Loucy (cell line): ENCODE measurements at regions not wholly inside any gene's neighbourhood (a gene's known extent, or its start where the extent isn't known, plus 50 kb on each side); places are given as distances from the start of the nearest gene placed in this dataset.

Source experiments
- H2AFZ ChIP-seq: fragments of 200-600 bp; sonication (generic); 2 replicates; pipeline ENCODE4 v1.6.0; 2016; ENCODE audit warnings: antibody characterized with exemption, mild to moderate bottlenecking, low read length, moderate library complexity
- H3F3A ChIP-seq: fragments of 200-600 bp; 2 replicates; pipeline ENCODE4 v1.6.0; 2016; ENCODE audit warnings: antibody characterized with exemption, low read depth, mild to moderate bottlenecking
- H3K27me3 ChIP-seq: fragments of 200-600 bp; sonication (generic); 2 replicates; pipeline ENCODE4 v1.6.1; 2014; ENCODE audit warnings: low read length, mild to moderate bottlenecking; ENCODE audit not compliant: insufficient read depth, poor library complexity, severe bottlenecking
- H3K36me3 ChIP-seq: fragments of 200-600 bp; sonication (generic); 2 replicates; pipeline ENCODE4 v1.6.1; 2016; ENCODE audit warnings: low read length; ENCODE audit not compliant: insufficient read depth
- H3K4me1 ChIP-seq: fragments of 200-600 bp; sonication (generic); 2 replicates; pipeline ENCODE4 v1.5.1; 2014; ENCODE audit warnings: low read length, mild to moderate bottlenecking; ENCODE audit not compliant: insufficient read depth, poor library complexity, severe bottlenecking
- H3K4me2 ChIP-seq: fragments of 200-600 bp; sonication (generic); 2 replicates; pipeline ENCODE4 v1.6.0; 2014; ENCODE audit warnings: antibody characterized with exemption, low read length, low read depth, mild to moderate bottlenecking; ENCODE audit not compliant: poor library complexity, severe bottlenecking
- H3K4me3 ChIP-seq: fragments of 200-600 bp; sonication (generic); 2 replicates; pipeline ENCODE4 v1.5.1; 2014; ENCODE audit warnings: low read length, mild to moderate bottlenecking, mixed read lengths; ENCODE audit not compliant: poor library complexity, severe bottlenecking
- H3K79me2 ChIP-seq: fragments of 200-600 bp; sonication (generic); 2 replicates; pipeline ENCODE4 v1.6.1; 2014; ENCODE audit warnings: low read length; ENCODE audit not compliant: insufficient read depth
- H3K9ac ChIP-seq: fragments of 200-600 bp; sonication (generic); 2 replicates; pipeline ENCODE4 v1.6.0; 2014; ENCODE audit warnings: mild to moderate bottlenecking, low read depth, low read length, moderate library complexity; ENCODE audit not compliant: poor library complexity, severe bottlenecking
- H3K9me2 ChIP-seq: fragments of 200-600 bp; sonication (generic); replicated peaks from 2 replicates; pipeline ENCODE4 v1.6.1; 2016; ENCODE audit warnings: low read depth, low read length, mixed read lengths
- H3K9me3 ChIP-seq: fragments of 200-600 bp; sonication (generic); 2 replicates; pipeline ENCODE4 v1.6.1; 2014; ENCODE audit warnings: mild to moderate bottlenecking, antibody characterized with exemption, low read length, low read depth; ENCODE audit not compliant: insufficient read depth
- H4K20me1 ChIP-seq: fragments of 200-600 bp; sonication (generic); 2 replicates; pipeline ENCODE4 v1.6.0; 2014; ENCODE audit warnings: antibody characterized with exemption, low read length, mild to moderate bottlenecking; ENCODE audit not compliant: insufficient read depth, poor library complexity, severe bottlenecking
- CTCF ChIP-seq: fragments of 200-600 bp; sonication (generic); conservative IDR thresholded peaks from 2 replicates; pipeline ENCODE4 v1.5.1; 2014; ENCODE audit warnings: mild to moderate bottlenecking, antibody characterized with exemption, low read length
- EZH2phosphoT487 ChIP-seq: fragments of 200-600 bp; IDR thresholded peaks from 2 replicates; pipeline ENCODE4 v1.6.1; 2018; ENCODE audit warnings: antibody characterized with exemption, mild to moderate bottlenecking, moderate library complexity, borderline replicate concordance

GRCh38 chrX:46169808-46170207 is 375.4 kb downstream of the ZNF674 start:
- Histone ChIP-seq H4K20me1 (no peaks in the 10 kb centered on the region), H3K9me3 (no peaks in the 10 kb centered on the region), H3K4me2 (no peak overlapping the region), H3F3A (no peaks in the 10 kb centered on the region), H2AFZ (no peak overlapping the region), H3K4me1 (peaks cover 3% of the 10 kb centered on the region), H3K79me2 (no peaks in the 10 kb centered on the region), H3K9me2 (no peaks in the 10 kb centered on the region), H3K4me3 (no peak overlapping the region), H3K27me3 (no peaks in the 10 kb centered on the region), H3K36me3 (no peaks in the 10 kb centered on the region), H3K9ac (no peak overlapping the region)
- TF ChIP-seq CTCF: no peak
- TF ChIP-seq EZH2phosphoT487: no peak

GRCh38 chrX:46168254-46168653 is 377.0 kb downstream of the ZNF674 start:
- Histone ChIP-seq H3K79me2 (no peaks in the 10 kb centered on the region), H3K36me3 (no peaks in the 10 kb centered on the region), H3K9me3 (no peaks in the 10 kb centered on the region), H4K20me1 (no peaks in the 10 kb centered on the region), H2AFZ (no peak overlapping the region), H3K9me2 (no peaks in the 10 kb centered on the region), H3K4me2 (no peak overlapping the region), H3K27me3 (no peaks in the 10 kb centered on the region), H3F3A (no peaks in the 10 kb centered on the region), H3K4me3 (no peak overlapping the region), H3K4me1 (peaks cover 3% of the 10 kb centered on the region), H3K9ac (no peak overlapping the region)
- no peak for TF ChIP-seq CTCF
- no peak for TF ChIP-seq EZH2phosphoT487

- TF ChIP-seq CTCF (no peak), EZH2phosphoT487 (no peak)
- Histone ChIP-seq H3K9ac (no peak overlapping the region), H3F3A (no peaks in the 10 kb centered on the region), H2AFZ (no peak overlapping the region), H3K4me1 (peaks cover 3% of the 10 kb centered on the region), H4K20me1 (no peaks in the 10 kb centered on the region), H3K36me3 (no peaks in the 10 kb centered on the region), H3K79me2 (no peaks in the 10 kb centered on the region), H3K4me3 (no peak overlapping the region), H3K4me2 (no peak overlapping the region), H3K9me2 (no peaks in the 10 kb centered on the region), H3K27me3 (no peaks in the 10 kb centered on the region), H3K9me3 (no peaks in the 10 kb centered on the region)
Observed at GRCh38 chrX:46165866-46166265, 379.4 kb downstream of the ZNF674 start.
